IPS-20b (cell line): ENCODE measurements at regions not wholly inside any gene's neighbourhood (a gene's known extent, or its start where the extent isn't known, plus 50 kb on each side); places are given as distances from the start of the nearest gene placed in this dataset.

Source experiments
- H3K27ac ChIP-seq: one replicate; pipeline ENCODE4 v1.5.1; 2013; ENCODE audit warnings: low read length
- H3K27me3 ChIP-seq: 2 replicates; pipeline ENCODE4 v1.6.1; 2013; ENCODE audit warnings: mild to moderate bottlenecking, low read length, inconsistent platforms; ENCODE audit not compliant: insufficient read depth
- H3K36me3 ChIP-seq: 2 replicates; pipeline ENCODE4 v1.6.1; 2013; ENCODE audit warnings: low read depth, mild to moderate bottlenecking, inconsistent platforms, low read length, moderate library complexity; ENCODE audit not compliant: insufficient read depth
- H3K4me1 ChIP-seq: 2 replicates; pipeline ENCODE4 v1.6.1; 2013; ENCODE audit warnings: mild to moderate bottlenecking, control low read depth, inconsistent platforms, low read length, moderate library complexity; ENCODE audit not compliant: insufficient read depth
- H3K4me3 ChIP-seq: 2 replicates; pipeline ENCODE4 v1.5.1; 2013; ENCODE audit warnings: mild to moderate bottlenecking, low read length, inconsistent platforms
- H3K9ac ChIP-seq: 2 replicates; pipeline ENCODE4 v1.6.1; 2013; ENCODE audit warnings: low read depth, mild to moderate bottlenecking, inconsistent platforms, low read length, moderate library complexity
- H3K9me3 ChIP-seq: 2 replicates; pipeline ENCODE4 v1.6.1; 2013; ENCODE audit warnings: mild to moderate bottlenecking, low read depth, low read length, inconsistent platforms; ENCODE audit not compliant: insufficient read depth

GRCh38 chr9:26413611-26414010 lies 479.0 kb downstream of the CAAP1 start:
- no peak overlapping the region for H3K9ac ChIP-seq
- H3K9me3 ChIP-seq: no peaks in the 10 kb centered on the region
- no peaks in the 10 kb centered on the region for H3K36me3 ChIP-seq
- H3K27me3 ChIP-seq: no peaks in the 10 kb centered on the region
- peaks cover 8% of the 10 kb centered on the region; the same call in 1 of the 2 replicates for H3K4me1 ChIP-seq
- no peak overlapping the region for H3K4me3 ChIP-seq
- no peak overlapping the region for H3K27ac ChIP-seq

GRCh38 chr9:26412446-26412845 lies 480.2 kb downstream of the CAAP1 start:
- no peaks in the 10 kb centered on the region for H3K9me3 ChIP-seq

DNA sequence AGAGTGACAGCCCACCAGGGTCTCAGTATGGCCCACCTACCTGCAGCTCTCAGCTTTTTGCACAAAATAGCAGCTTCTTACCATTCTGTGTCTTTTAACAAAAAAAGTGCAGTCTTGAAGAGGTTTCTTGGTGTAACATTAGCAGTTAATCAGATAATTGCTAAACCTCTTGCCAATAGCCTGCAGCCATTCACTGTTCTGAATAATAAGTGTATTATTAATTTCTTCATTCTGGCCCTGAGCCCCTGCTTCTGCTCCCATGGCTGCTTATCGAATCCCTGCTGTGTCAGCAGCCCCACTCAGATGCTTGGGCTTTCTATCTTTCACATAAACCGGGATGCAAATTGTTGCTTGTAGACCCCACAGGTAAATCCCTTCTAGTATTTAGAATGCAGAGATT lies 485.9 kb downstream of the CAAP1 start:
- Histone ChIP-seq H3K4me1 (no peaks in the 10 kb centered on the region), H3K36me3 (no peaks in the 10 kb centered on the region), H3K4me3 (no peak overlapping the region), H3K9me3 (no peaks in the 10 kb centered on the region), H3K9ac (no peak overlapping the region), H3K27me3 (no peaks in the 10 kb centered on the region), H3K27ac (no peak overlapping the region)

More at GRCh38 chr9:26412446-26412845, 480.2 kb downstream of the CAAP1 start:
- no peaks in the 10 kb centered on the region for H3K27me3 ChIP-seq
- no peak overlapping the region for H3K4me3 ChIP-seq
- H3K27ac ChIP-seq: no peak overlapping the region
- no peaks in the 10 kb centered on the region for H3K36me3 ChIP-seq
- H3K4me1 ChIP-seq: peaks cover 8% of the 10 kb centered on the region; the same call in 1 of the 2 replicates
- no peak overlapping the region for H3K9ac ChIP-seq

- Histone ChIP-seq H3K9me3 (no peaks in the 10 kb centered on the region), H3K27me3 (no peaks in the 10 kb centered on the region), H3K4me3 (no peak overlapping the region), H3K27ac (no peak overlapping the region), H3K9ac (no peak overlapping the region), H3K4me1 (no peaks in the 10 kb centered on the region), H3K36me3 (no peaks in the 10 kb centered on the region)
These were observed 493.0 kb downstream of the CAAP1 start for GRCh38 chr9:26399556-26399955.

- H3K27ac ChIP-seq: no peak overlapping the region
- H3K4me3 ChIP-seq: no peak overlapping the region
- H3K4me1 ChIP-seq: no peaks in the 10 kb centered on the region
These were observed 498.6 kb downstream of the CAAP1 start for GRCh38 chr9:26394025-26394424.

DNA sequence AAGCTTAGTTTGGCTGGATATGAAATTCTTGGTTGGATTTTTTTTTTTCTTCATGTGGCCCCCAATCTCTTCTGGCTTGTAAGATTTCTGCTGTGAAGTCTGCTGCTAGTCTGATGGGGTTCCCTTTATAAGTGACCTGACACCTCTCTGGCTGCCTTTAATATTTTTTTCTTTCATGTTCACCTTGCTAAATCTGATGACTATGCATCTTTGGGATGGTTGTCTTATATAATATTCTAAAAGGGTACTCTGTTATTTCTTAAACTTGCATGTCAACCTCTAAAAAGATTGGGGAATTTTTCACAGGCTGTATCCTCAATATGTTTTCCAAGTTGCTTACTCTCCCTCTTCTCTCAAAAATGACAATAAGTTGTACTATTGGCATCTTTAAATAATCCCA lies 500.0 kb downstream of the CAAP1 start:
- H3K36me3 ChIP-seq: no peaks in the 10 kb centered on the region
- H3K4me1 ChIP-seq: no peaks in the 10 kb centered on the region
- no peaks in the 10 kb centered on the region for H3K27me3 ChIP-seq
- peaks cover 9% of the 10 kb centered on the region for H3K9me3 ChIP-seq
- H3K27ac ChIP-seq: no peak overlapping the region
- no peak overlapping the region for H3K4me3 ChIP-seq
- no peak overlapping the region for H3K9ac ChIP-seq

More at GRCh38 chr9:26394025-26394424, 498.6 kb downstream of the CAAP1 start:
- Histone ChIP-seq H3K27me3 (no peaks in the 10 kb centered on the region), H3K36me3 (no peaks in the 10 kb centered on the region), H3K9me3 (peaks cover 9% of the 10 kb centered on the region), H3K9ac (no peak overlapping the region)

DNA sequence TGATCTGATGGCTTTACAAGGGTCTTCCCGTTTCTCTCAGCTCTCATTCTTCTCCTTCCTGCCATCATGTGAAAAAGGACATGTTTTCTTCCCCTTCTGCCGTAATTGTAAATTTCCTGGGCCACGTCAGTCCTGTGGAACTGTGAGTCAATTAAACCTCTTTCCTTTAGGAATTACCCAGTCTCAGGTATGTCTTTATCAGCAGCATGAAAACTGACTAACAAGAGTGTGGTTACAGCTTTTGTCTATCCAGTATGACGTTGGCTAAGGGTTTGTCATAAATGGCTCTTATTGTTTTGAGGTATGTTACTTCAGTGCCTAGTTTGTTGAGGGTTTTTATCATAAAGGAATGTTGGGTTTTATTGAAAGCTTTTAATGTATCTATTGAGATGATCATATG lies 501.6 kb downstream of the CAAP1 start:
- Histone ChIP-seq H3K27me3 (no peaks in the 10 kb centered on the region), H3K4me1 (no peaks in the 10 kb centered on the region), H3K27ac (no peak overlapping the region), H3K9me3 (peaks cover 9% of the 10 kb centered on the region), H3K9ac (no peak overlapping the region), H3K36me3 (no peaks in the 10 kb centered on the region), H3K4me3 (no peak overlapping the region)

DNA sequence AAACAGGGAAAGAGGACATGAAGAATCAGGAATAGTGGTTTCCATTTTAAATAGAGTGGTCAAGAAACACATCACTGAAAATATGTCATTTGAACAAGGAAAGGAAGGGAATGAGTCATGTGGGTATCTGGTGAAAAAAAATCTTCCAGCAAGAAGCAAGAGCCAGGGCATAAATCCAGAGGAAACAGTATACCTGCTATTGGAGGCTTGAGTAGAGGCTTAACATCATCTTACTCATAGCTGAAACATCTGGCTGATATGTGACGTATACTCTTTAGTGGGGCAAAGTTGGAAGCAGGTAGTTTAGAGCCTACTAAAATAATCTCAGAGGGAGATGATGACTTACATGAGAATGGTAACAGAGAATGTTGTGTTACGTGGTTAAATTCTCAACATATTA lies 517.2 kb downstream of the CAAP1 start:
- Histone ChIP-seq H3K27ac (no peak overlapping the region), H3K27me3 (no peaks in the 10 kb centered on the region), H3K4me1 (no peaks in the 10 kb centered on the region), H3K36me3 (no peaks in the 10 kb centered on the region), H3K9me3 (no peaks in the 10 kb centered on the region), H3K9ac (no peak overlapping the region), H3K4me3 (no peak overlapping the region)

- H3K27ac ChIP-seq: no peak overlapping the region
- no peaks in the 10 kb centered on the region for H3K4me1 ChIP-seq
- H3K4me3 ChIP-seq: no peak overlapping the region
- H3K9me3 ChIP-seq: no peaks in the 10 kb centered on the region
- H3K9ac ChIP-seq: no peak overlapping the region
- no peaks in the 10 kb centered on the region for H3K36me3 ChIP-seq
- no peaks in the 10 kb centered on the region for H3K27me3 ChIP-seq
These were observed 519.0 kb downstream of the CAAP1 start for GRCh38 chr9:26373616-26374015.

GRCh38 chr9:26371236-26371635 lies 521.4 kb downstream of the CAAP1 start:
- no peaks in the 10 kb centered on the region for H3K4me1 ChIP-seq
- H3K36me3 ChIP-seq: no peaks in the 10 kb centered on the region
- H3K27me3 ChIP-seq: no peaks in the 10 kb centered on the region
- H3K9ac ChIP-seq: no peak overlapping the region
- H3K9me3 ChIP-seq: no peaks in the 10 kb centered on the region
- H3K27ac ChIP-seq: no peak overlapping the region
- no peak overlapping the region for H3K4me3 ChIP-seq

GRCh38 chr9:26369093-26369492 lies 523.5 kb downstream of the CAAP1 start:
- Histone ChIP-seq H3K36me3 (no peaks in the 10 kb centered on the region), H3K4me3 (no peak overlapping the region), H3K27ac (no peak overlapping the region), H3K9ac (no peak overlapping the region), H3K27me3 (no peaks in the 10 kb centered on the region), H3K4me1 (no peaks in the 10 kb centered on the region), H3K9me3 (no peaks in the 10 kb centered on the region)

GRCh38 chr9:26368241-26368640 lies 524.4 kb downstream of the CAAP1 start:
- no peaks in the 10 kb centered on the region for H3K9me3 ChIP-seq
- no peak overlapping the region for H3K27ac ChIP-seq
- H3K27me3 ChIP-seq: no peaks in the 10 kb centered on the region
- no peak overlapping the region for H3K4me3 ChIP-seq
- H3K4me1 ChIP-seq: no peaks in the 10 kb centered on the region
- H3K36me3 ChIP-seq: no peaks in the 10 kb centered on the region
- no peak overlapping the region for H3K9ac ChIP-seq

- H3K9me3 ChIP-seq: no peaks in the 10 kb centered on the region
- H3K4me1 ChIP-seq: no peaks in the 10 kb centered on the region
- H3K9ac ChIP-seq: no peak overlapping the region
- no peaks in the 10 kb centered on the region for H3K27me3 ChIP-seq
- H3K27ac ChIP-seq: no peak overlapping the region
- no peak overlapping the region for H3K4me3 ChIP-seq
- no peaks in the 10 kb centered on the region for H3K36me3 ChIP-seq
These were observed 531.6 kb downstream of the CAAP1 start for GRCh38 chr9:26361010-26361409.
